CD4-positive, CD25-positive, alpha-beta regulatory T cell (primary cell): ENCODE measurements at regions not wholly inside any gene's neighbourhood (a gene's known extent, or its start where the extent isn't known, plus 50 kb on each side); places are given as distances from the start of the nearest gene placed in this dataset.
"Not testable (repeated sequence)": the region's sequence is repeated elsewhere in the genome, so short reads cannot be mapped to it uniquely, and the experiment has no call there.

ENCODE experiments used
- ATAC-seq, 2 donors: fragments of 150-1000 bp; cut with Tn5 transposase; one replicate each; pipeline ENCODE4 v1.10.0; 2021; ENCODE audit warnings: low read depth in 2 of 2, moderate number of reproducible peaks in 2 of 2, moderate library complexity in 1 of 2
- DNase-seq, 3 donors: peaks; one replicate each; pipeline versions ENCODE4 v3.0.0 to v3.0.0-alpha.2; 2012 to 2022; ENCODE audit warnings: mixed read lengths in 1 of 3
- H3K27ac ChIP-seq: one replicate; pipeline ENCODE4 v1.7.0; 2013; ENCODE audit warnings: mild to moderate bottlenecking, low read length; ENCODE audit not compliant: insufficient read depth, poor library complexity, severe bottlenecking
- H3K27me3 ChIP-seq: one replicate; pipeline ENCODE4 v1.7.0; 2013; ENCODE audit warnings: low read length; ENCODE audit not compliant: control insufficient read depth, insufficient read depth
- H3K36me3 ChIP-seq: one replicate; pipeline ENCODE4 v1.7.0; 2013; ENCODE audit warnings: mild to moderate bottlenecking, low read length, moderate library complexity; ENCODE audit not compliant: control insufficient read depth, insufficient read depth
- H3K4me1 ChIP-seq: 2 replicates; pipeline ENCODE4 v1.7.0; 2013; ENCODE audit warnings: mild to moderate bottlenecking, low read length; ENCODE audit not compliant: insufficient read depth, control insufficient read depth, poor library complexity, severe bottlenecking
- H3K4me3 ChIP-seq: one replicate; pipeline ENCODE4 v1.7.0; 2013; ENCODE audit warnings: low read depth, mild to moderate bottlenecking, low read length, moderate library complexity
- H3K9me3 ChIP-seq, 2 experiments: 1 replicate in 1 of 2; 2 replicates in 1 of 2; pipeline ENCODE4 v1.7.0; 2013; ENCODE audit warnings: low read length in 2 of 2, mild to moderate bottlenecking in 1 of 2, moderate library complexity in 1 of 2; ENCODE audit not compliant: control insufficient read depth in 2 of 2
- H3K27ac Mint-ChIP-seq, 3 donors: one replicate each; pipeline ENCODE4 v1.8.0; 2020 to 2022; ENCODE audit warnings: mild to moderate bottlenecking in 3 of 3, mixed read lengths in 3 of 3, moderate library complexity in 2 of 3
- H3K27me3 Mint-ChIP-seq: one replicate; pipeline ENCODE4 v1.8.0; 2022; ENCODE audit warnings: mild to moderate bottlenecking, mixed read lengths
- H3K36me3 Mint-ChIP-seq: one replicate; pipeline ENCODE4 v1.8.0; 2020; ENCODE audit warnings: mixed read lengths
- H3K4me1 Mint-ChIP-seq, 4 donors: one replicate each; pipeline ENCODE4 v1.8.0; 2020 to 2022; ENCODE audit warnings: mixed read lengths in 4 of 4, mild to moderate bottlenecking in 1 of 4
- H3K4me3 Mint-ChIP-seq, 4 donors: one replicate each; pipeline ENCODE4 v1.8.0; 2020 to 2022; ENCODE audit warnings: mild to moderate bottlenecking in 4 of 4, mixed read lengths in 4 of 4, moderate library complexity in 3 of 4
- H3K9me3 Mint-ChIP-seq, 7 donors: one replicate each; pipeline ENCODE4 v1.8.0; 2020 to 2022; ENCODE audit warnings: mixed read lengths in 7 of 7, mild to moderate bottlenecking in 3 of 7, moderate library complexity in 2 of 7

- Mint-ChIP-seq H3K9me3 (peaks cover 0 to 8% (median 3%) of the 10 kb centered on the region in 7 donors), H3K27me3 (no peaks in the 10 kb centered on the region), H3K27ac (no peak overlapping the region), H3K4me1 (no peaks in the 10 kb centered on the region), H3K4me3 (no peak overlapping the region), H3K36me3 (no peaks in the 10 kb centered on the region)
- Histone ChIP-seq H3K4me3 (no peak overlapping the region), H3K27me3 (no peaks in the 10 kb centered on the region), H3K9me3 (no peaks in the 10 kb centered on the region), H3K4me1 (no peaks in the 10 kb centered on the region), H3K27ac (no peak overlapping the region), H3K36me3 (no peaks in the 10 kb centered on the region)
- ATAC-seq (no peak), DNase-seq (no peak)
These were observed 225.7 kb downstream of the PYDC2 start for GRCh38 chr3:191686626-191687025.

- Histone ChIP-seq H3K9me3 (no peaks in the 10 kb centered on the region), H3K27me3 (no peaks in the 10 kb centered on the region), H3K4me3 (no peak overlapping the region), H3K36me3 (no peaks in the 10 kb centered on the region), H3K27ac (no peak overlapping the region), H3K4me1 (no peaks in the 10 kb centered on the region)
- ATAC-seq (no peak), DNase-seq (no peak)
- H3K36me3 Mint-ChIP-seq, result no peaks in the 10 kb centered on the region
- H3K27ac Mint-ChIP-seq, result no peak overlapping the region
- no peaks in the 10 kb centered on the region for H3K27me3 Mint-ChIP-seq
- peaks cover 0 to 7% (median 3%) of the 10 kb centered on the region in 7 donors for H3K9me3 Mint-ChIP-seq
- H3K4me1 Mint-ChIP-seq, result no peaks in the 10 kb centered on the region
- H3K4me3 Mint-ChIP-seq, result no peak overlapping the region
These were observed 227.9 kb downstream of the PYDC2 start for GRCh38 chr3:191688756-191689433.

- ATAC-seq, H3K27ac Mint-ChIP-seq, H3K9me3 ChIP-seq, H3K36me3 Mint-ChIP-seq, DNase-seq, H3K27me3 Mint-ChIP-seq, H3K4me1 ChIP-seq, H3K4me3 ChIP-seq, H3K4me1 Mint-ChIP-seq, H3K27me3 ChIP-seq, H3K27ac ChIP-seq, H3K36me3 ChIP-seq, H3K4me3 Mint-ChIP-seq: not testable (repeated sequence)
- peaks cover 0 to 12% (median 6%) of the 10 kb centered on the region in 7 donors for H3K9me3 Mint-ChIP-seq
These were observed 230.2 kb downstream of the PYDC2 start for GRCh38 chr3:191691184-191691583.

GRCh38 chr3:191695131-191695814, 234.3 kb downstream of the PYDC2 start:
- H3K36me3 Mint-ChIP-seq, result no peaks in the 10 kb centered on the region
- no peaks in the 10 kb centered on the region for H3K4me1 Mint-ChIP-seq
- ATAC-seq, result no peak

GRCh38 chr3:191695815-191696153, 234.8 kb downstream of the PYDC2 start:
- H3K27ac ChIP-seq, result no peak overlapping the region
- H3K9me3 ChIP-seq, result no peaks in the 10 kb centered on the region
- DNase-seq (no peak), ATAC-seq (no peak)
- H3K27ac Mint-ChIP-seq, result no peak overlapping the region
- no peak overlapping the region for H3K4me3 ChIP-seq
- H3K36me3 ChIP-seq, result no peaks in the 10 kb centered on the region
- H3K36me3 Mint-ChIP-seq, result no peaks in the 10 kb centered on the region
- H3K27me3 Mint-ChIP-seq, result no peaks in the 10 kb centered on the region
- no peaks in the 10 kb centered on the region for H3K4me1 ChIP-seq
- no peaks in the 10 kb centered on the region for H3K27me3 ChIP-seq
- peaks cover 0 to 12% (median 3%) of the 10 kb centered on the region in 7 donors for H3K9me3 Mint-ChIP-seq
- H3K4me3 Mint-ChIP-seq, result peak overlapping the region in 1 of 4 donors; percentile 33
- no peaks in the 10 kb centered on the region for H3K4me1 Mint-ChIP-seq

More at GRCh38 chr3:191695131-191695814, 234.3 kb downstream of the PYDC2 start:
- Mint-ChIP-seq H3K9me3 (peaks cover 0 to 9% (median 3%) of the 10 kb centered on the region in 7 donors), H3K4me3 (no peak overlapping the region), H3K27me3 (no peaks in the 10 kb centered on the region), H3K27ac (no peak overlapping the region)
- Histone ChIP-seq H3K4me1 (no peaks in the 10 kb centered on the region), H3K36me3 (no peaks in the 10 kb centered on the region), H3K27me3 (no peaks in the 10 kb centered on the region), H3K4me3 (no peak overlapping the region), H3K27ac (no peak overlapping the region), H3K9me3 (no peaks in the 10 kb centered on the region)
- DNase-seq, result no peak

- no peaks in the 10 kb centered on the region for H3K4me1 Mint-ChIP-seq
- no peaks in the 10 kb centered on the region for H3K27me3 Mint-ChIP-seq
- Histone ChIP-seq H3K36me3 (no peaks in the 10 kb centered on the region), H3K4me1 (no peaks in the 10 kb centered on the region), H3K27me3 (no peaks in the 10 kb centered on the region), H3K9me3 (no peaks in the 10 kb centered on the region), H3K4me3 (no peak overlapping the region), H3K27ac (no peak overlapping the region)
- DNase-seq, result no peak
- no peaks in the 10 kb centered on the region for H3K36me3 Mint-ChIP-seq
- H3K4me3 Mint-ChIP-seq, result no peak overlapping the region
- no peak overlapping the region for H3K27ac Mint-ChIP-seq
- no peak for ATAC-seq
- peaks cover 0 to 13% (median 2%) of the 10 kb centered on the region in 7 donors for H3K9me3 Mint-ChIP-seq
These were observed 235.4 kb downstream of the PYDC2 start for GRCh38 chr3:191696348-191696747.

- no peaks in the 10 kb centered on the region for H3K27me3 ChIP-seq
- DNase-seq (no peak), ATAC-seq (no peak)
- H3K9me3 ChIP-seq, result peaks cover 0 to 5% of the 10 kb centered on the region in 2 experiments
- H3K4me1 Mint-ChIP-seq, result no peaks in the 10 kb centered on the region
- H3K4me1 ChIP-seq, result no peaks in the 10 kb centered on the region
- H3K27me3 Mint-ChIP-seq, result no peaks in the 10 kb centered on the region
- no peaks in the 10 kb centered on the region for H3K36me3 Mint-ChIP-seq
- no peak overlapping the region for H3K27ac ChIP-seq
- H3K4me3 ChIP-seq, result no peak overlapping the region
- no peak overlapping the region for H3K4me3 Mint-ChIP-seq
- H3K9me3 Mint-ChIP-seq, result peaks cover 0 to 16% (median 2%) of the 10 kb centered on the region in 7 donors
- H3K36me3 ChIP-seq, result no peaks in the 10 kb centered on the region
- no peak overlapping the region for H3K27ac Mint-ChIP-seq
These were observed 238.6 kb downstream of the PYDC2 start for GRCh38 chr3:191699546-191699945.

- DNase-seq (no peak), ATAC-seq (no peak)
- Histone ChIP-seq H3K4me3 (no peak overlapping the region), H3K36me3 (no peaks in the 10 kb centered on the region), H3K4me1 (no peaks in the 10 kb centered on the region), H3K9me3 (peaks cover 0 to 5% of the 10 kb centered on the region in 2 experiments), H3K27me3 (no peaks in the 10 kb centered on the region), H3K27ac (no peak overlapping the region)
- Mint-ChIP-seq H3K27ac (no peak overlapping the region), H3K36me3 (no peaks in the 10 kb centered on the region), H3K9me3 (peaks cover 0 to 11% (median 2%) of the 10 kb centered on the region in 7 donors), H3K4me3 (no peak overlapping the region), H3K4me1 (no peaks in the 10 kb centered on the region), H3K27me3 (no peaks in the 10 kb centered on the region)
These were observed 241.2 kb downstream of the PYDC2 start for GRCh38 chr3:191702121-191702520.
